Upper lobe of left lung (tissue), 4 donors: ENCODE measurements at regions not wholly inside any gene's neighbourhood (a gene's known extent, or its start where the extent isn't known, plus 50 kb on each side); places are given as distances from the start of the nearest gene placed in this dataset.

Experiments
- EP300 ChIP-seq, 4 donors: sonication (generic); formaldehyde crosslinking; IDR thresholded peaks; one replicate each; pipeline ENCODE4 v1.5.1; 2017; ENCODE audit warnings: antibody characterized with exemption in 4 of 4, control low read depth in 2 of 4
- POLR2A ChIP-seq, 4 donors: fragments of 450-650 bp; IDR thresholded peaks; one replicate each; pipeline ENCODE4 v1.5.1; 2016 to 2017; ENCODE audit warnings: antibody characterized with exemption in 4 of 4, mild to moderate bottlenecking in 2 of 4
- POLR2AphosphoS5 ChIP-seq, 2 donors: sonication (generic); formaldehyde crosslinking; IDR thresholded peaks; one replicate each; pipeline ENCODE4 v1.5.1; 2017; ENCODE audit warnings: antibody characterized with exemption in 2 of 2
- TF ChIP-seq, protein P1 (sequence below), 6 experiments: fragments of 450-650 bp in 4 of 6; fragments of 200-600 bp in 2 of 6; sonication (generic) in 2 of 6; IDR thresholded peaks; one replicate each; pipeline ENCODE4 v1.5.1; 2016 to 2019; ENCODE audit warnings: antibody characterized with exemption in 6 of 6

- TF ChIP-seq POLR2AphosphoS5 (IDR thresholded peaks at IDR 0.05): no peak
- no peak for TF ChIP-seq POLR2A (IDR thresholded peaks at IDR 0.05)
- TF ChIP-seq, protein P1, sequence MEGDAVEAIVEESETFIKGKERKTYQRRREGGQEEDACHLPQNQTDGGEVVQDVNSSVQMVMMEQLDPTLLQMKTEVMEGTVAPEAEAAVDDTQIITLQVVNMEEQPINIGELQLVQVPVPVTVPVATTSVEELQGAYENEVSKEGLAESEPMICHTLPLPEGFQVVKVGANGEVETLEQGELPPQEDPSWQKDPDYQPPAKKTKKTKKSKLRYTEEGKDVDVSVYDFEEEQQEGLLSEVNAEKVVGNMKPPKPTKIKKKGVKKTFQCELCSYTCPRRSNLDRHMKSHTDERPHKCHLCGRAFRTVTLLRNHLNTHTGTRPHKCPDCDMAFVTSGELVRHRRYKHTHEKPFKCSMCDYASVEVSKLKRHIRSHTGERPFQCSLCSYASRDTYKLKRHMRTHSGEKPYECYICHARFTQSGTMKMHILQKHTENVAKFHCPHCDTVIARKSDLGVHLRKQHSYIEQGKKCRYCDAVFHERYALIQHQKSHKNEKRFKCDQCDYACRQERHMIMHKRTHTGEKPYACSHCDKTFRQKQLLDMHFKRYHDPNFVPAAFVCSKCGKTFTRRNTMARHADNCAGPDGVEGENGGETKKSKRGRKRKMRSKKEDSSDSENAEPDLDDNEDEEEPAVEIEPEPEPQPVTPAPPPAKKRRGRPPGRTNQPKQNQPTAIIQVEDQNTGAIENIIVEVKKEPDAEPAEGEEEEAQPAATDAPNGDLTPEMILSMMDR (IDR thresholded peaks at IDR 0.05): no peak
- TF ChIP-seq EP300 (IDR thresholded peaks at IDR 0.05): no peak
These were observed 380.3 kb downstream of the CDH26 start for GRCh38 chr20:60338556-60338955.
